MM.1S (cell line): ENCODE measurements at regions not wholly inside any gene's neighbourhood (a gene's known extent, or its start where the extent isn't known, plus 50 kb on each side); places are given as distances from the start of the nearest gene placed in this dataset.
"Not testable (repeated sequence)": the region's sequence is repeated elsewhere in the genome, so short reads cannot be mapped to it uniquely, and the experiment has no call there.

Source experiments
- DNase-seq: peaks from one replicate; pipeline ENCODE4 v3.0.0-alpha.2; 2015
- H2AFZ ChIP-seq: fragments of 300-600 bp; sonication (generic); 2 replicates; pipeline ENCODE4 v1.6.0; 2016; ENCODE audit warnings: antibody characterized with exemption, low read length
- H3F3A ChIP-seq: fragments of 300-600 bp; sonication (generic); 2 replicates; pipeline ENCODE4 v1.6.1; 2016; ENCODE audit warnings: mild to moderate bottlenecking, antibody characterized with exemption, low read length, moderate library complexity, mixed read lengths; ENCODE audit not compliant: insufficient read depth
- H3K27ac ChIP-seq: fragments of 300-600 bp; sonication (generic); 2 replicates; pipeline ENCODE4 v1.5.1; 2016; ENCODE audit warnings: mild to moderate bottlenecking, low read length
- H3K27me3 ChIP-seq: fragments of 300-600 bp; sonication (generic); replicated peaks from 2 replicates; pipeline ENCODE4 v1.6.0; 2016; ENCODE audit warnings: low read length; ENCODE audit not compliant: insufficient read depth
- H3K36me3 ChIP-seq: fragments of 300-600 bp; sonication (generic); replicated peaks from 2 replicates; pipeline ENCODE4 v1.6.1; 2016; ENCODE audit warnings: mild to moderate bottlenecking, low read length, mixed read lengths; ENCODE audit not compliant: insufficient read depth
- H3K4me1 ChIP-seq: fragments of 300-600 bp; sonication (generic); 2 replicates; pipeline ENCODE4 v1.6.1; 2016; ENCODE audit warnings: low read length, mixed read lengths
- H3K4me2 ChIP-seq: fragments of 300-600 bp; sonication (generic); 2 replicates; pipeline ENCODE4 v1.6.0; 2016; ENCODE audit warnings: low read depth, low read length
- H3K4me3 ChIP-seq: fragments of 300-600 bp; sonication (generic); 2 replicates; pipeline ENCODE4 v1.5.1; 2016; ENCODE audit warnings: low read length, mixed read lengths
- H3K79me2 ChIP-seq: fragments of 300-600 bp; sonication (generic); 2 replicates; pipeline ENCODE4 v1.6.1; 2016; ENCODE audit warnings: mixed run types, low read length, mixed read lengths
- H3K9ac ChIP-seq: fragments of 300-600 bp; sonication (generic); 2 replicates; pipeline ENCODE4 v1.6.1; 2016; ENCODE audit warnings: low read length, mixed read lengths
- H3K9me2 ChIP-seq: fragments of 300-600 bp; sonication (generic); replicated peaks from 2 replicates; pipeline ENCODE4 v1.6.1; 2016; ENCODE audit warnings: mild to moderate bottlenecking, low read length, mixed read lengths; ENCODE audit not compliant: insufficient read depth
- H3K9me3 ChIP-seq: fragments of 300-600 bp; sonication (generic); replicated peaks from 2 replicates; pipeline ENCODE4 v1.6.1; 2016; ENCODE audit warnings: mild to moderate bottlenecking, low read length, mixed read lengths; ENCODE audit not compliant: insufficient read depth
- H4K20me1 ChIP-seq: fragments of 300-600 bp; sonication (generic); 2 replicates; pipeline ENCODE4 v1.6.1; 2016; ENCODE audit warnings: mild to moderate bottlenecking, low read length, moderate library complexity, mixed read lengths; ENCODE audit not compliant: insufficient read depth
- CTCF ChIP-seq: fragments of 300-600 bp; sonication (generic); IDR thresholded peaks from 2 replicates; pipeline ENCODE4 v1.5.1; 2016; ENCODE audit warnings: antibody characterized with exemption, low read length, mixed read lengths
- EZH2 ChIP-seq: fragments of 300-600 bp; sonication (generic); optimal IDR thresholded peaks from 2 replicates; pipeline ENCODE3; 2017; ENCODE audit warnings: low read depth, mild to moderate bottlenecking, antibody characterized with exemption, low read length, mixed read lengths
- EZH2phosphoT487 ChIP-seq: fragments of 300-600 bp; sonication (generic); IDR thresholded peaks from 2 replicates; pipeline ENCODE4 v1.6.1; 2018; ENCODE audit warnings: antibody characterized with exemption, low read length

- DNase-seq, result no peak
- H3K9me3 ChIP-seq, result no peaks in the 10 kb centered on the region
- no peaks in the 10 kb centered on the region for H3F3A ChIP-seq
- no peaks in the 10 kb centered on the region for H3K36me3 ChIP-seq
- no peak overlapping the region for H3K27ac ChIP-seq
- no peaks in the 10 kb centered on the region for H3K27me3 ChIP-seq
- H4K20me1 ChIP-seq, result no peaks in the 10 kb centered on the region
- 0 out of 2 replicates have a peak, but pooled peaks cover 4% of the 10 kb centered on the region for H3K4me1 ChIP-seq
- no peak overlapping the region for H3K9ac ChIP-seq
- no peaks in the 10 kb centered on the region for H3K79me2 ChIP-seq
- H2AFZ ChIP-seq, result no peak overlapping the region
- no peaks in the 10 kb centered on the region for H3K9me2 ChIP-seq
- H3K4me2 ChIP-seq, result no peak overlapping the region
- TF ChIP-seq EZH2phosphoT487 (no peak), CTCF (no peak), EZH2 (no peak)
- H3K4me3 ChIP-seq, result no peak overlapping the region
Observed at GRCh38 chr4:132493476-132493875, 655.6 kb upstream of the PCDH10 start.

GRCh38 chr4:132495267-132495812 lies 653.8 kb upstream of the PCDH10 start:
- not testable (repeated sequence) for H3F3A ChIP-seq, H3K9ac ChIP-seq, H3K36me3 ChIP-seq, H3K4me3 ChIP-seq, H3K27me3 ChIP-seq, H4K20me1 ChIP-seq, H3K4me1 ChIP-seq, H3K9me2 ChIP-seq, H3K4me2 ChIP-seq, H3K27ac ChIP-seq, DNase-seq, H3K9me3 ChIP-seq, H2AFZ ChIP-seq, H3K79me2 ChIP-seq

- Histone ChIP-seq H3K9ac (no peak overlapping the region), H2AFZ (no peak overlapping the region), H3K9me2 (no peaks in the 10 kb centered on the region), H3K4me2 (no peak overlapping the region), H3K27me3 (no peaks in the 10 kb centered on the region), H3K79me2 (no peaks in the 10 kb centered on the region), H3K27ac (no peak overlapping the region), H3F3A (peaks cover 5% of the 10 kb centered on the region), H3K36me3 (no peaks in the 10 kb centered on the region), H4K20me1 (no peaks in the 10 kb centered on the region), H3K4me1 (peaks cover 21% of the 10 kb centered on the region), H3K9me3 (no peaks in the 10 kb centered on the region), H3K4me3 (no peak overlapping the region)
- TF ChIP-seq CTCF, result no peak
- no peak for TF ChIP-seq EZH2
- TF ChIP-seq EZH2phosphoT487, result no peak
- DNase-seq, result peak; percentile 58
Observed at GRCh38 chr4:132498215-132498614, 650.9 kb upstream of the PCDH10 start.

GRCh38 chr4:132502096-132502552 lies 647.0 kb upstream of the PCDH10 start:
- H3K27ac ChIP-seq, result peak overlapping the region; percentile 38; the same call in 1 of the 2 replicates
- no peaks in the 10 kb centered on the region for H3K9me2 ChIP-seq
- H3K36me3 ChIP-seq, result no peaks in the 10 kb centered on the region
- H3K4me1 ChIP-seq, result peaks cover 22% of the 10 kb centered on the region
- no peaks in the 10 kb centered on the region for H3K27me3 ChIP-seq
- H3K9me3 ChIP-seq, result no peaks in the 10 kb centered on the region
- H3K79me2 ChIP-seq, result no peaks in the 10 kb centered on the region
- DNase-seq, result peak; percentile 83
- H3K4me3 ChIP-seq, result no peak overlapping the region
- H3K9ac ChIP-seq, result no peak overlapping the region
- peaks cover 5% of the 10 kb centered on the region for H3F3A ChIP-seq
- H2AFZ ChIP-seq, result no peak overlapping the region
- H4K20me1 ChIP-seq, result no peaks in the 10 kb centered on the region
- H3K4me2 ChIP-seq, result peak overlapping the region; percentile 58
- TF ChIP-seq EZH2 (no peak), EZH2phosphoT487 (no peak), CTCF (no peak)
